NCI-H1694 (cell line): ENCODE measurements at regions not wholly inside any gene's neighbourhood (a gene's known extent, or its start where the extent isn't known, plus 50 kb on each side); places are given as distances from the start of the nearest gene placed in this dataset.

Source experiments
- DNase-seq: peaks from one replicate; lab custom pipeline; 2025; lab: John Stamatoyannopoulos, UW

DNA sequence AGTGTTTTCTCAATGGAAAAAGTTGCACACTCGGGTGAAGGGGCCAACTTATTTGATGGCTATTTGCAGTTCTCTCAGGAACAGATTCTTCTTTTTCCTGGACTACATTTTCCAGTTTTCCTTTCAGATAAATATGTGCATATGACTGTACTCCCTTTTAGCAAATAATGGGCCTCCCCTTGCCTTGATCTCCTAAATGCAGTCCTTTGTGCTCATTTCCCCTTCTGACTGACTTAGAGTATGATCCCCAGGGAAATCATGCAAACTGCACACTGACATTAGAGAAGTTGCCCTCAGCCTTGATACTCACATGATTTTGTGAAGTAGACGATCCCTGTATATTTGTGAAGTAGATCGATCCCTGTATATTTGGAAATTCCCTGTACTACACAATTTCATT, 492.9 kb upstream of the NOVA1 start:
- DNase-seq: no peak

DNA sequence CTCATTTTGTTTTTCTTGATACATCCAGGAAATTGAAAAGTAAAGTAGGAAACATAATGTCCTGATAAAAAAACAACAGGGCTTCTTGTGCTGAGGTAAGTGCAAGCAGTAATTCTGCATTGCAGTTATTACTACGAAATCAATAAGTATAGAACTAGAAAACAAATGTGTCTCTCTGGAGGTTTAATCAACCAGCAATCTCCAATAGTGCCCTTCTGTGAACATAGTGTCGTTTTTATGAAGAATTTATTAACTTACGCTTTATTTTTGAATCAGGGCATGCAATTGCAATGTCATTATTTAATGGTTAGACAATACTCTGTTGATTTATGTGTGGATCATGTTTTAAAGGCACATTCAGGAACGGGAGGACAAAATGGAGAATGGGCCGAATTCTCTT, 494.1 kb upstream of the NOVA1 start:
- no peak for DNase-seq

DNA sequence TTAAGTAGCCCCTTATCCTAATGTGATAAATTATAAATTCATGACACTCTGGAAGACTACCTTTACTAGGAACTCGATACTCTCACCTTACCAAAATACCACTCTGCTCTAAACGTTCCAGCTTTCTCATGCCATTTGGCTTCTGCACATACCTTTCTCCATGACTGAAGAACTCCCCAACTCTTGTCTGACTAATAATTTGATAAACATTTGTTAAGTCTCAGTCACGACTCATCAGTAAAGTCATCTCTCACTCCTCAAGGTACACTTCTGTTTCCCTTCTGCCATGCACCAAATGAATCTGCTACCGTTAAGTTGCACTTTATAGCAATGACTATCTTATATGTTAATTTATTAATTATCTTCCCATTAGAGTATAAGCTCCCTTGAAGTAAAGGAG, 498.3 kb upstream of the NOVA1 start:
- DNase-seq: no peak

DNA sequence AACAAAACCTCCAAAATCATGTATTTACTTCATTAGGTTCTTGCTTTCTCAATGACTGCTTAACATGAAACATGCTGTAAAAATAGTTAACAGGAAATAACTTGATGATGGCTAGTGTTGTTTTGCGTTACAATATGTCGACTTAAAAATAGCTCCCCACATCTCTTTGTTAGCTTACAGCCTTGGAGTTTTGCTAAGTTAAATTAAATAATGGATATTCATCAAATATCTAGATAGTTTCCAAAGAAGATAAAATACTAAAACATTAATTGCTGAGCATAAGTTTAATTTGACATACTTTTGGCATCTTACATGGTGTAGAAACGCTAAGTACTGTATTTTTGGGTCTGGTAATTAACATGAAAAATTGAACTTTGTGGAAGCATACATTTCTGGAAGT, 500.6 kb upstream of the NOVA1 start:
- DNase-seq: no peak

DNA sequence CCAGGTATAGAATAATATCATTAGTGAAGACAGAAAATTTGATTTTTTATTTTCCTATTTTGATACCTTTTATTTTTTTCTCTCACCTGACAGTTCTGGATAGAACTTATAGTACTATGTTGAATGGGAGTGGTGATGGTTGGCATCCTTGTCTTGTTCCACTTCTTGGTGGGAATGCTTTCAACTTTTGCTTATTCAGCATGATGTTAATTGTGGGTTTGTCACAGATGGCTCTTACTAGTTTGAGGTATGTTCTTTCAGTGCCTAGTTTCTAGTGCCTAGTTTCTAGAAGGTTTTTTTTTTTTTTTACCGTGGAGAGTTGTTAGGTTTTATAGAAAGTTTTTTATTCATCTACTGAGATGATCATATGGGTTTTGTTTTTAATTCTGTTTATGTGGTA, 516.3 kb upstream of the NOVA1 start:
- no peak for DNase-seq

DNA sequence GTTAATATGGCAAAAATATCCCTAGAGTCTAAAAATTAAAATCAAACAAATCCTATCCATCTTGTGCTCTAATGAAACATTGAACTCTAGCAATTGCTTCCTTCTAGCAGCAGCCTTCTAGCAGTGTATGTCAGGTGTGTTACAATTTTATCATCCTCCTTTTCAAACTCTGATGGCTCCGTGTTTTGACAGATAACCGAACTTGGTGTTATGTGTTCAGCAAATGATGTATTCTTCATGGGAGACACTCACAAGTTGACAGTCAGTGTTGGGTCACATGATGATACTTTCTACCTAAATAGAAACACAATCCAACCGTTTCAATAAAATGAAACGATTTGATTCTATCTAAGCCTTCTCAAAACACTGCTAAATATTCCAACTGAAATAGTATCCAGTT, 525.3 kb upstream of the NOVA1 start:
- no peak for DNase-seq

DNA sequence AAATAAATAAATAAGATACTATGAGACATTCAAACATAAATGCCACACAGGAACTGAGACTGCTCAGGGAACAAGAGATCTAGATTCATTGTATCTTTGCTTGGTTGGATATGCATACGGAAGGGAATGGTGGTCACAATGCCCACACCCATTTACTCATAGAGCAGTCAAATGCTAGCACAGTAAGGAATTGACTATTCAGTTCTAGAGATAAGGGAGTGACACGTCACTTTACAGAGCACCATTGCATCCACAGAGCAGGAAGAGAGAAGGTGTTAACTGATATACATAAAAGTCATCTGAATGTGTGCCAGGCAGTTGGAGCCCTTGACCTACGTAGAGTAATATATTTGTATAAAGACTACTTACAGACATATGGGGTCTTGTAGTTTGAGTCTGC, 530.0 kb upstream of the NOVA1 start:
- no peak for DNase-seq

DNA sequence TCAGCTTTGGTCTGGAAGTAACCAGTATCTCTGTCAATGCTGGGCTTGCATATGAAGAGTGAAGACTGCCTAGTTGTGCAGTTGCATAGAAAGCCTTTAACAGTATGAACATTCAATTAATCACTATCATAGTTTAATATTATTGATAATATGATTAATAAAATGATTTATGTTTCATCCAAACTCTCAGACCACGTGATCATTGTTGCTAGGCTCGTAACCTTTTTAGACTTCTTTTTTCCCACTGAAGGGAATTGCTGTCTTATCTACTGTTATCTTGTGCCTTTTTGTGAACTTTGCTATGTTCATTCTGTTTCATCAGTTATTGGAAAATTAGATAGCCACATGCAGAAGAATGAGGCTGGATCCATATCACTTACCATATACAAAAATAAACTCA, 536.4 kb upstream of the NOVA1 start:
- DNase-seq: no peak

DNA sequence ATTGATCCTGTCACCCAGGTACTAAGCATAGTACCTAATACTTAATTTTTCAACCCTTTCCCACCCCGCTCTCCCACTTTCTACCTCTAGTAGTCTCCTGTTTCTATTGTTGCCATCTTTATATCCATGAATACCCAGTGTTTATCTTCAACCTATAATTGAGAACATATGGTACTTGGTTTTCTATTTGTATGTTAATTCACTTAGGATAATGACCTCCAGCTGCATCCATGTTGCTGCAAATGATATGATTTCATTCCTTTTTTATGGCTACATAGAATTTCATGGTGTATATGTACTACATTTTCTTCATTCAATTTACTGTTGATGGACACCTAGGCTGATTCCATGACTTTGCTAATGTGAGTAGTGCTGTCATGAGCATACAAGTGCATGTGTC, 547.3 kb upstream of the NOVA1 start:
- DNase-seq: no peak

DNA sequence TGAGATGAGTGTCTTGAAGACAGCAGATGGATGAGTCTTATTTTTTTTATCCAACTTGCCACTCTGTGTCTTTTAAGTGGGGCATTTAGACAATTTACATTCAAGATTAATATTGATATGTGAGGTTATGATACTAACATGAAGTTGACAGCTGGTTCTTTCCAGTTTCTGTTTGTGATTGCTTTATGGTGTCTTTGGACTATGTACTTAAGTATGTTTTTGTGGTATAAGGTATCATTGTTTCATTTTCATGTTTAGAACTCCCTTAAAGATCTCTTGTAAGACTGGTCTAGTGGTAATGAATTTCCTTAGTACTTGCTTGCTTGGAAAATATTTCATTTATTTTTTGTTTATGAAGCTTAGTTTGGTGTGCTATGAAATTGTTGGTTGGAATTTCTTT, 550.3 kb upstream of the NOVA1 start:
- DNase-seq: no peak

DNA sequence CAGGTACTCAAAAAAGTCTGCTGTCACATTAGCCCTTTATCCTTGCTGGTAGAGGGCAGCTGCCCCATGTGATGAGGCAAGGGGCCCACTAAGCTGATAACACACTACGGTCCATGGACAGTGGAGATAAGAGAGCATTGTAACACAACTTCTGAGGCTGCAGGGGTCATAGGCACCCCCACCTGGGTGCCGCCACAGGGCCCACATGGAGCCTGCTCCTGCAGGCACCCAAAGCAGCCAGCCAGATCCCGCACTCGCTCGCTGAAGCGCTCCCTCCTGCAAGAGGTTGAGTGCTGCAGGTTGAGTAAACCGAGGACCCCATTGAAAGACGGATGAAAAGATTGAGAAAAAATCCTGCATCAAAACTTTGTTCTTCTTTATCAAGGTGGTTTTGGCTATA, 566.3 kb upstream of the NOVA1 start:
- DNase-seq: no peak

DNA sequence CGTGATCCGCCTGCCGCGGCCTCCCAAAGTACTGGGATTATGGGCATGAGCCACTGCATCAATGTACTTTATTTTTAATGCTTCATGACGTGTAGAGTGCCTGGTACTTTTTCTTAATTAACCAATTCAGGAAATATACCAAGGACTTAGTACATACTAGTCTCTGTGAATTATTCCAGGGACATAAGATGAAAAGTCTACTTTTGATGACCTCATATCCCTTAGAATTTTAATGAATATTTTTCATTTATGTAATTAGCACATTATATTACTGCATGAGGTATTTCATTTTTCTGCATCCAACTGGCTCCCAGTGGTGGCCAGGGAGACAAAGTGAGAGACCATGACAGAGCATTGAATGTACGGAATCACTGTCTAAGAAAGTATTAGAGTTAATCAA, 577.7 kb upstream of the NOVA1 start:
- no peak for DNase-seq

DNA sequence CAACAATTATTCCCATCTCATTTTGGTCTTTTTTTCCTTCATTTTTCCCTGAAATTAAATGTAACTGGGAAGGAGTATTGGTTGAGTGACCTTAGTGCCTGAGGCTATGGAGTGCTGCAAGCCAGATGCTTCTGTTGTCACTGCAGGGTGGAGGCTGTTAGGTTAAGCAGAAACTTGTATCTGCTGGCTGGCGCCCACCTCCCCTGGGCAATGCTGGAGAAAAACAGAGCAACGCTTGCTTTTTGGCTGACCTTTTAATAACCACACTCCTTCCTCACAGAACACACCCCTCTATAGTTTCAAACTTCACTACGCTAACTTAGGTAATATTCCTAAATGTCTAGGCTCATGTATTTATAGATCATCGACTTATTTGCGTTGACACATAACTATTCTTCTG, 583.5 kb upstream of the NOVA1 start:
- DNase-seq: no peak

DNA sequence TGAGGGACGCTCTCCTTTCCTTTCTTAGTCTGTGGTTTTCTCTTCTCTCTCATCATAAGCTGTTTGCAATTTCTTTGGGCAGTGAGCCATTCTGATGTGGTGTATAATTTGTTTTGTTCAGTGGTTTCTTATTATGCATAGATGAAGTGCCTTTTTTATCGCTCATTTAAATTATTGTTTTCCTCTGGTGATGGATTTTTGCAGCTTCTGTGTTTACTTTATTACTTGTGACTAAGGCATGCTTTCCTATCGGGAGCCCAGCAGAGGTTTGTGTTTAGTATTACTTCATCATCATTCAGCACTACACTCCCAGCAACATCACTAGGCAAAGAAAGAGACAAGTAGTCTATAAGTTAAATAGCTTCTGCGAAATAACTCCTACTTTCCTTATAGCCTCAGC, 586.6 kb upstream of the NOVA1 start:
- DNase-seq: no peak

DNA sequence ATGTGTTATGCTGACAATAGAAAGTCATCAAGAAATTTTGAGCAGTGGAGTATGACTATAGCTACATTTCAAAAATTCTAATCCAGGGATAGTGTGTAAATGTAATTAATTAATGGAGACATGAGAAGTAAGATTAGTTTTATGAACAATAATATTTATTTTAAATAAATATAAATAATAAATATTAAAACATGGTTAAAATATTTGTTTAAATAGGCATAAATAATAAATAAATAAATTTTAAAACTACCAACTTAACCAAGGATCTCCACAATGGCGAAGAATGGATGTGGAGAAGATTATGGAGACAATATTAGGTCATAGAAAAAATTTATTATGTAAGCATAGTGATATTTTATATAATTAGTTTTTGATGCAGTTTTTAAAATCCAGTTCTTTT, 588.2 kb upstream of the NOVA1 start:
- DNase-seq: no peak

DNA sequence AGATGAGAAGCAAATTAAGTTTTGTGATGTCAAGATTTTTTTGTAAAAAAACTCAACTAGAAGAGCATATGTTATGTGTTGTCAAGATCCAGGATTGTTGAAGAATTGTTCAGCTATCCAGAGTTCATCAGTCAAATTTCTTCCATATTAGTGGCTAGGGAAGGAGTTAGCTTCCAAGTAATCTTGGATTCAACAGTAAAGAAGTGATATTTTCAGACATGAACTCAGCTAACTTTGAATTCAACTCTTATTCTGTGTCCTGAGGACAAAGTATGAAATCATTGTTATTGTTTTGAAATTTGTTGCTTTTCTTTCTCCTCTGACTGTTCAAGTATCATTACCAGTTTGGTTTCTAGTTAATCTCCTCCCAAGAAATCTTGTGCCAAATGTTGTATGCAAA, 589.3 kb upstream of the NOVA1 start:
- no peak for DNase-seq

DNA sequence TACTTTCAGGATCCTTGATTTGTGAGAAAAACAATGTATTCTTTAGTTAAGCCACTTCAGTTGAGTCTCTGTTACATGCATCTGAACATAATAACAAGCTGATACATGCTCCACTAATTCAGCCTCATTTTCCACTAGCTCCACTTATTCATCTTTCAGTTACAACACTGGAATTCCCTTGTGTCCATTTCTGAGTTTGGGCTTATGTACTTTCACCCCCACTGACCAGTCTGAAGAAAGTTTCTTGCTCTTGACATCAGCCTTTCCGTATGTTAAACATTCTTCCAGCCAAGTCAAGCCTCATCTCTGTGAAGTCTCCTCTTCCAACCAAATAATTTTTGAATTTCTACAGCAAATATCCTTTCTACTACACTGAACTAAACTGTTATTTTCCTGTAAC, 592.5 kb upstream of the NOVA1 start:
- no peak for DNase-seq

DNA sequence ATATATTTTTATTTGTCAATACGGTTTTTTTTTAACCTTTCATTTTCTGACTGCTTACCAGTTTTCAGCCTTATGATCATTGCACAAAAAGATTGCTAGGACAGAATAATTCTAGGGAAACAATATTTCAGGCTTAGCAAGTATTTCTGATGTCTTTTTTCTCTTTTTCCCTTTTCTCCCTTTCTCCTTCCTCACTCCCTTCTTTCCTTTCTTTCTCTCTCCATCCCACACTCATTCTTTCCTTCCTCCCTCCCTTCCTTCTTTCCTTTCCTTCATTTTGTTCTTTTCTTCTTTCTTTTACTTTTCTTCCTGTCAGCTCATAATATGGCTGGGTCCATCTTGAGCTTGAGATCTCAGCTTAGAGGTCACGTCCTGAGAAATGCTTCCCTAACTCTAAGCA, 601.4 kb upstream of the NOVA1 start:
- no peak for DNase-seq

DNA sequence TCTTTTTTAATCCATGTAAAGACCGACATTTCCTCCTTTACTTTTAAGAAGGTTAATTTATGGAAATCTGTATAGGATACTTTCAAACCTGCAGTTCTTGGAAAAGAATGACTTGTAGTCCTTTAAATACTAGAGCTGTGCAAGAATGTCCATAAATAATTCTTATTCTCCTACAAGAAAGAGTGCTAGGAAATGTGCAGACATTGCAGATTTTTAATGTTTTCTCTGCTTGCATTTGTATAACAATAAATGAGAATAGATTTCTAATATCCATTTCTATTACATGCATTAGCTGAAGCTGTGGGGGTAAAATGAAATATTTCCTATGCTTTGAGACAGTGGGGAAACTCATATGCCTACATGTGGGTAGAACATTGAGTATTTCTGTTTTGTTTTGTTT, 607.2 kb upstream of the NOVA1 start:
- no peak for DNase-seq

DNA sequence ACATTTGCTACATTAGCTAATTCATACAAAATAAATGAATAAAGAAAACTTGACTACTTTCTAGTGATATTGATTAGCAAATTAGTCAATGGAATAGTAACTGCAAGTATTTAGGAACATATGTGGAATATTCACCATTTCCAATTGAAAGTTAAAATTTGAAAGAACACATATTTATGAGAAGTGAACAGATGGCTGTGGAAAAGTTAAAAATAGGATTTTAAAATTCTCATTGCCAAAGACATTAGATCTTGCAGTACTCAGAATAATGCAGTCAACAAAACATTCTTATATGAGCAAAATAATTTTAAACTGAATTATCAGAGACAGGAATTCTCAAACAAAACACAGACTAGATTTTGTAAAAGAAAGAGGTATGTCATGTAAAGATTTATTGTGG, 613.9 kb upstream of the NOVA1 start:
- no peak for DNase-seq

DNA sequence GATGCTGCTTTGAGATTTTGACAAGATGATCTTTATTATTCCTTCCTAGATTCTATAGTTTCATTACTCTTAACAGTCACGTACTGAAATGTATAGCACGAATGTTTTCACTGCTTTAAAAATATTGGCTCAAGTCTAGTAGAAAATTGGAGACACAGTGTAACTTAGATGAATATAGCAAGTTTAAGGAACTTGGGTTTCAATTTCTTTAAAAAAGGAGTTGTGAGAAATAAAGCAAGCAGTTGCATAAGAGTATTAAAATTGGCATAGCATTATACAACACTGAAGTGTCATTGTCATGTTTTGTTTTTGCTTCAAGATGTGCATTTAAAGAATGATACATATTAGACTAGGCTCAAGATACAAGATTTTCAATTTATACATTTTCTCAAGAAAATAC, 624.8 kb upstream of the NOVA1 start:
- no peak for DNase-seq

DNA sequence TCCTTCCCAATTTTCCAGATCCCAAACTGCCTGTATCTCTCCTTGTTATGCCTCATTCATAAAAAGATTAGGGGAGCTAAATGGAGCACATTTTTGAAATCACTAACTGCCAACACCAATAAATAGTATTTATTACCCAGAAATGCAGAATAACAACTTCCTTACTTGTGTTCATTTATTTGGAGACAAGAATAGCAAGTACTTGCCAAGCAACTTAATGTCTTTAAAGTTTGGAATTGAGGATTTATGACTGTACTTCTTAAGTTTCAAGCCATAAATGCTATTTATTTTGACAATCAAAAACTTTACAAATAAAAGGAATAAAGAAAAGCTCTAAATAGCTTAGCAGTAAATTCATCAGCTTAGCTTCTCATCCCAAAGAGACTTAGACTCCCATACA, 626.1 kb upstream of the NOVA1 start:
- no peak for DNase-seq

DNA sequence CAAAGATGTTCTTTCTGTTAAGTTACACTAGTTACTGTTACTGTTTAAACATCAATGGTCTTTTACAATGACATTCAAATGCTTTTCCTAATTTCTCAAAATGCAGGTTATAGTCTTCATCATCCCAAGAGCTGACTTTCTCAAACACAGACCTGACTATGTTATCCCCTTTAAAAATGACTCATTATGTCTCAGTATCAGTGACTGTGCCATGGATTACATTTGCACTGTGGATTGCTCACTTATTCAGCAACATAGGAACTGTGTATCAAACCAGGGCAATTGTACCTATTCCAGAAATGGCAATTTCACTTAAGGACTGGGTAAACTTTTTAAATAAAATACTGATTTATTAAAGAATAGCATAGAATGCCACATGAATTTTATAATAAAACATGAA, 630.2 kb upstream of the NOVA1 start:
- DNase-seq: no peak

DNA sequence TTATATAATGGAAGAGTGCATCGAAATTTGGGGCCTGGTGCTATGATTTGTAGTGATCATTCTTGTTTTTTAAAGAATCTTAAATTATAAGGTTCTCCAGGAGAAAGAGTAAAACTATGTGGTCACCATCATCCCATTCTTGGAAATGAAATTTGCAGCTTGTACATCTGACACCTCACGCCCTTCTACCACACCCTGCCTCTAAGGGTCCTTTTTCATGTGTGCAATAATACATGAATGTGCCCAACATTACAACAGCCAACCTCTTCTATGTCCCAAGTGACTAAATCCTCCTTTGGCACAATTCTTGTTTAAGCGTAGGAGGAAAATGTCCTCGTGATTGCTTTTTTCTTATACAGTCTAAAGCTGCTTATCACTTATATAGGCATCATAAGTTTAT, 636.5 kb upstream of the NOVA1 start:
- DNase-seq: no peak

DNA sequence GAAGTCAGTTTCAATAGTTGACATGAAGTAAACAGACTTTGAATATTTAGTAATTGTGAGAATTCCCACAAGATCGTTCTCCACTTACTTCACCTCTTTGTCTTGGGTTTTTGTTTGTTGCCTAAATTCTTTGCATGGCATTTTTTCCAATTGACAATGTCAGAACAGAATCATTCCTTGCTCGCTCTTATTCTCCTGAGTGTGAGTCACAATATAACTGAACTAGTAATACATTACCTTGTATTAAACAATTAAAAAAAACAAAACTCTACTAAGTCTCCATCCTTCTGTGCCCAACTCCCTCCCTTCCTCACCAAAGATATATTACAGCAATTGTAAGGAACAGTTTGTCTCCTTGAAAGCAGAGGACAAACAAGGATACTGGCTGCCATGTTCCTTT, 638.8 kb upstream of the NOVA1 start:
- DNase-seq: no peak

DNA sequence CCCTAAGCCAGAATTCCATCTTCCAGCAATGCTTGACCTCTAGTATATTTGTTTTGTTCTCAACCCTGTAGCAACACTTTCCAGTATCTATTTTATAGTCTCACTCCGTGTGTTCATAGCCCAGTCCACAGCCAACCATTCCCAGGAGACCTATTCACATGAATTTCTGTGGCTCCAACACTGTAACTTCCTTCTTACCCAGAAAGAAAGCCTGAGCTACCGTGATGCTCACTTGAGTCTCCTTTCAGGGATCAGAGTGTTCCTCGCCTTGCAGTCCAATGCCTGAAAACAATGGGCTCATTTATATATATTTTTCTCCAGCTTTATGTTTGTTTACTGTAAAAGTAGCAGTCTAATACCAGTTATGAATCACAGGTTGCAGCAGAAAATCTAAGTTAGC, 645.0 kb upstream of the NOVA1 start:
- DNase-seq: no peak
